Lower leg skin (tissue), 3 donors: ENCODE measurements at regions not wholly inside any gene's neighbourhood (a gene's known extent, or its start where the extent isn't known, plus 50 kb on each side); places are given as distances from the start of the nearest gene placed in this dataset.

Source experiments
- CTCF ChIP-seq, 3 donors: fragments of 450-650 bp; IDR thresholded peaks; one replicate each; pipeline ENCODE4 v1.5.1; 2016; ENCODE audit warnings: antibody characterized with exemption in 3 of 3, mild to moderate bottlenecking in 3 of 3, moderate library complexity in 2 of 3
- POLR2A ChIP-seq, 2 donors: fragments of 450-650 bp; IDR thresholded peaks; one replicate each; pipeline ENCODE4 v1.6.1; 2016 to 2017; ENCODE audit warnings: antibody characterized with exemption in 2 of 2, mild to moderate bottlenecking in 1 of 2, moderate library complexity in 1 of 2

GRCh38 chr17:72344613-72345012, 223.8 kb downstream of the SOX9 start:
- TF ChIP-seq CTCF (IDR thresholded peaks at IDR 0.05) (no peak), POLR2A (IDR thresholded peaks at IDR 0.05) (no peak)
